MV-4-11 (cell line): ENCODE measurements at regions not wholly inside any gene's neighbourhood (a gene's known extent, or its start where the extent isn't known, plus 50 kb on each side); places are given as distances from the start of the nearest gene placed in this dataset.

ENCODE experiments used
- DNase-seq: peaks from one replicate; lab custom pipeline; 2025; lab: John Stamatoyannopoulos, UW

GRCh38 chr2:157184161-157184895 is 73.2 kb upstream of the GALNT5 start:
- no peak for DNase-seq

- no peak for DNase-seq
Measured at GRCh38 chr2:157185476-157186227, 71.9 kb upstream of the GALNT5 start.

- DNase-seq: no peak
Measured at GRCh38 chr2:157190151-157190550, 67.4 kb upstream of the GALNT5 start.

- no peak for DNase-seq
Measured at GRCh38 chr2:157191186-157191585, 66.3 kb upstream of the GALNT5 start.

- DNase-seq: no peak
Measured at GRCh38 chr2:157192445-157193423, 64.8 kb upstream of the GALNT5 start.

GRCh38 chr2:157193461-157193860 is 64.0 kb upstream of the GALNT5 start:
- DNase-seq: no peak

GRCh38 chr2:157194097-157194688 is 63.3 kb upstream of the GALNT5 start:
- DNase-seq: peak; percentile 28

GRCh38 chr2:157194844-157195243 is 62.7 kb upstream of the GALNT5 start:
- no peak for DNase-seq

GRCh38 chr2:157196956-157197355 is 60.5 kb upstream of the GALNT5 start:
- DNase-seq: no peak

GRCh38 chr2:157197848-157198247 is 59.7 kb upstream of the GALNT5 start:
- no peak for DNase-seq

GRCh38 chr2:157203651-157204050 is 53.9 kb upstream of the GALNT5 start:
- DNase-seq: no peak

GRCh38 chr2:157204401-157204800 is 53.1 kb upstream of the GALNT5 start:
- no peak for DNase-seq

GRCh38 chr2:157206916-157207315 is 50.6 kb upstream of the GALNT5 start:
- DNase-seq: no peak
